Thoracic aorta (tissue), 2 donors: ENCODE measurements at regions not wholly inside any gene's neighbourhood (a gene's known extent, or its start where the extent isn't known, plus 50 kb on each side); places are given as distances from the start of the nearest gene placed in this dataset.

Source experiments
- ATAC-seq: fragments of 150-250 bp; one replicate; pipeline ENCODE4 v1.8.0; 2017; ENCODE audit warnings: low read depth; ENCODE audit not compliant: insufficient number of reproducible peaks, low FRiP score
- DNase-seq: peaks from one replicate; pipeline ENCODE4 v3.0.0-alpha.2; 2020; ENCODE audit warnings: low spot score
- H3K27ac ChIP-seq, 2 donors: fragments of 200-600 bp; sonication (generic); 1 replicate in 1 of 2; 2 replicates in 1 of 2; pipeline ENCODE4 v1.5.1; 2016; ENCODE audit warnings: mild to moderate bottlenecking in 2 of 2, moderate library complexity in 2 of 2
- H3K27me3 ChIP-seq: fragments of 200-600 bp; sonication (generic); replicated peaks from 2 replicates; pipeline ENCODE4 v1.6.0; 2016; ENCODE audit warnings: mild to moderate bottlenecking; ENCODE audit not compliant: insufficient read depth
- H3K36me3 ChIP-seq: fragments of 200-600 bp; sonication (generic); one replicate; pipeline ENCODE4 v1.5.1; 2016
- H3K4me1 ChIP-seq, 2 donors: fragments of 200-600 bp; sonication (generic); 1 replicate in 1 of 2; 2 replicates in 1 of 2; pipeline versions ENCODE4 v1.5.1 to v1.6.0; 2016; ENCODE audit warnings: low read depth in 2 of 2, mild to moderate bottlenecking in 1 of 2; ENCODE audit not compliant: control insufficient read depth in 1 of 2
- H3K4me3 ChIP-seq: fragments of 200-600 bp; sonication (generic); 2 replicates; pipeline ENCODE4 v1.5.1; 2016; ENCODE audit warnings: mild to moderate bottlenecking
- H3K9me3 ChIP-seq: fragments of 200-600 bp; sonication (generic); 2 replicates; pipeline ENCODE4 v1.5.1; 2016
- TF ChIP-seq, protein P1 (sequence below): fragments of 200-600 bp; sonication (generic); IDR thresholded peaks from one replicate; pipeline ENCODE4 v1.5.1; 2019; ENCODE audit warnings: antibody characterized with exemption

DNA sequence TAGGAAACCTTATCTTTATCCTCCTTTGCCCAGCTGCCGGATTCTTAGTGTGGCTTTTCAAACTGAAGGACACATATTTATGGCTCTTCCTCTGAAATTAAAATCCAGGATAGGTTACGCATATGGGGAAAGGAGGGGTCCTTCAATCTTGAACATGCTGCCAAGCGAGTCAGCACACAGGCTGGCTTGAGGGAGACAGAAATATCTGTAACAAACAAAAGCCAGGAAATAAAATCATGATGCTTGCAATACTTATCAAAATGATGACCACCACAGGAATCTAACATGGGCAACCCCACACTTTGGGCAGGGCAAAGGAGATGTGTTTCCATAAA is 196.4 kb upstream of the LDB2 start:
- H3K27me3 ChIP-seq = no peaks in the 10 kb centered on the region
- no peaks in the 10 kb centered on the region for H3K36me3 ChIP-seq
- no peak for DNase-seq
- H3K4me1 ChIP-seq = no peaks in the 10 kb centered on the region
- H3K9me3 ChIP-seq = no peaks in the 10 kb centered on the region
- no peak overlapping the region for H3K4me3 ChIP-seq
- TF ChIP-seq, protein P1, sequence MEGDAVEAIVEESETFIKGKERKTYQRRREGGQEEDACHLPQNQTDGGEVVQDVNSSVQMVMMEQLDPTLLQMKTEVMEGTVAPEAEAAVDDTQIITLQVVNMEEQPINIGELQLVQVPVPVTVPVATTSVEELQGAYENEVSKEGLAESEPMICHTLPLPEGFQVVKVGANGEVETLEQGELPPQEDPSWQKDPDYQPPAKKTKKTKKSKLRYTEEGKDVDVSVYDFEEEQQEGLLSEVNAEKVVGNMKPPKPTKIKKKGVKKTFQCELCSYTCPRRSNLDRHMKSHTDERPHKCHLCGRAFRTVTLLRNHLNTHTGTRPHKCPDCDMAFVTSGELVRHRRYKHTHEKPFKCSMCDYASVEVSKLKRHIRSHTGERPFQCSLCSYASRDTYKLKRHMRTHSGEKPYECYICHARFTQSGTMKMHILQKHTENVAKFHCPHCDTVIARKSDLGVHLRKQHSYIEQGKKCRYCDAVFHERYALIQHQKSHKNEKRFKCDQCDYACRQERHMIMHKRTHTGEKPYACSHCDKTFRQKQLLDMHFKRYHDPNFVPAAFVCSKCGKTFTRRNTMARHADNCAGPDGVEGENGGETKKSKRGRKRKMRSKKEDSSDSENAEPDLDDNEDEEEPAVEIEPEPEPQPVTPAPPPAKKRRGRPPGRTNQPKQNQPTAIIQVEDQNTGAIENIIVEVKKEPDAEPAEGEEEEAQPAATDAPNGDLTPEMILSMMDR = no peak
- ATAC-seq = no peak
- H3K27ac ChIP-seq = no peak overlapping the region

DNA sequence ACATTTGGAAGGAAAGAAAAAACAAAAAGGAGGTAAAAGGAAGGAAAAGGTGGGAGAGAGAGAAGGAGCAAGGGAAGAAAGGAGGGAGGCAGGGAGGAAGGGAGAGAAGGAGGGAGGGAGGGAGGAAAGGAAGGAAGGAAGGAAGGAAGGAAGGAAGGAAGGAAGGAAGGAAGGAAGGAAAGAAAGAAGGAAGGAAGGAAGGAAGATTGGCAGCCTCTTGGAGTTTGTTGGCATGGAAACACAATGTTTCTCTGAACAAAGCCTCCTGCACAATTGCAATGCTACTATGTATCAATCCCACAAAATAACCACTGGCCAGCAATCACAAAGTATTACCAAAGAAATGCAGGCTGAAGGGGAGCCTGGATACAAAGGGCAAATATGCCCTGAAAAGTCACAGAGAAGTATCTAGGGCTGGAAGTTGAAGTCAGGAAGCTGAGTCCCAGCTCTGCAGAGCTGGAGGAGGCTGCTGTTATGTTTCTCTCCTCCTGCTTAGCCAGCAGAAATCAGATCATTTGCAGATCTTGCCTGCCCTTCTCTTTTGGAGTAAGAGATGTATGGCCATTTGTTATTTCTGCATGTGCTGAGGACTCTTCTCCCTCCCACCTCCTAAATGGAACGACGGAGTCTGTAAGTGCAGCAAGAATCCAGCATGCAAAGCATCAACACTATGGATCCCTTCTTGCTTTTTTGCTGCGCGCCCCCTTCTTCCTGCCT is 195.9 kb upstream of the LDB2 start:
- no peaks in the 10 kb centered on the region for H3K27me3 ChIP-seq
- DNase-seq (no peak), ATAC-seq (no peak)
- no peaks in the 10 kb centered on the region for H3K4me1 ChIP-seq
- TF ChIP-seq, protein P1 = no peak
- no peak overlapping the region for H3K4me3 ChIP-seq
- no peaks in the 10 kb centered on the region for H3K9me3 ChIP-seq
- no peaks in the 10 kb centered on the region for H3K36me3 ChIP-seq
- no peak overlapping the region for H3K27ac ChIP-seq

DNA sequence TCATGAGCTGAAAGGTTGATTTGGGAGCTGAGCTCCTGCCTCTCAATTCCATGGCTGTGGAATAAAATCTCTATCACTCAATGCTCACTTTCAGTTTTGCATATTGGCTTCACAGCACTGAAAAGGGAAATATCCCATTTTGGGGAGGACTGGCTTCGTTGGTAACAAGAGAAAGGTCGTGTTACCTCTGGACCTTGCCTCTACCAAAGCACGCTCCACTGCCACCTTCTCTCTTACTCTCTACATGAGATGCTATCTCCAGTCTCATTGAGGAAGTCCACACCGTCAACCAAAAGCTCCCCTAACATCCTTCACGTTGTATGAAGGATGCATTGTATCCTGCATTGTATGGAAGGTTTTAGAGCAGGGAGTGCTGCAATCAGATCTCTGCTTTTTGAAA is 195.0 kb upstream of the LDB2 start:
- no peak overlapping the region for H3K4me3 ChIP-seq
- H3K4me1 ChIP-seq = no peaks in the 10 kb centered on the region
- no peaks in the 10 kb centered on the region for H3K36me3 ChIP-seq
- no peaks in the 10 kb centered on the region for H3K9me3 ChIP-seq
- ATAC-seq (no peak), DNase-seq (no peak)
- H3K27ac ChIP-seq = no peak overlapping the region
- TF ChIP-seq, protein P1 = no peak
- no peaks in the 10 kb centered on the region for H3K27me3 ChIP-seq

DNA sequence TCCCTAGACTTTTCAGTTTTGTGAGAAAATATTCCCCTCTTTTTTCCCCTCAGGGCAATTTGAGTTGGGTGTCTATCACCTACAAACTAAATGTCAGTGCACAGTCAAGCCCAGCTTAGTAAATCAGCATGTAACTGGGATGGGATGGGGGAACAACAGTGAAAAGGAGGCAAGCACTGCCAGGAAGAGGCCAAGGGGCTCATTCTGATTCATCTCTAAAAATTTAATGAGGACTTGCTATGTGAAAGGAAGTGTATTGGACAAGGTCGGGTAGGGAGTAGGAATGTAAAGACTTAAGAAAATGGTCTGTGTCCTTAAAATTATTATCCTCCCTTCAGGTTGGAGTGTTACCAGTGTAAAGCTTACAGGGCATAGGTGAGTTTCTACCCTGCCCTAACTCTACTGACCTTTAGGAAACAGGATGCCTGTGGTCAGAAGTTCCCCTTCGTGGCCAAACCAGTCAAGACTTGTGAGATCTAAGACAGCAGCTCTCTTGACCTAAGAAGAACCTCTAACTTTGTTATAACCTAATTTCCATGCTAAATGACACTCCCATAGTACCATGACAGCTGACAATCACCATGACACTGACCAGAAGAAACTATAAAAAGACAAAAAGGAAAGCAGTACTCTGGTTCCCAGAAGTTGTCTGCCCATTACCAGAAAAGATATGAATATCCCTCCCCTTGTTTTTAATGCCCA is 194.4 kb upstream of the LDB2 start:
- DNase-seq = no peak
- no peaks in the 10 kb centered on the region for H3K36me3 ChIP-seq
- TF ChIP-seq, protein P1 = no peak
- no peak for ATAC-seq
- no peak overlapping the region for H3K27ac ChIP-seq
- H3K9me3 ChIP-seq = no peaks in the 10 kb centered on the region
- no peaks in the 10 kb centered on the region for H3K4me1 ChIP-seq
- no peak overlapping the region for H3K4me3 ChIP-seq
- no peaks in the 10 kb centered on the region for H3K27me3 ChIP-seq

DNA sequence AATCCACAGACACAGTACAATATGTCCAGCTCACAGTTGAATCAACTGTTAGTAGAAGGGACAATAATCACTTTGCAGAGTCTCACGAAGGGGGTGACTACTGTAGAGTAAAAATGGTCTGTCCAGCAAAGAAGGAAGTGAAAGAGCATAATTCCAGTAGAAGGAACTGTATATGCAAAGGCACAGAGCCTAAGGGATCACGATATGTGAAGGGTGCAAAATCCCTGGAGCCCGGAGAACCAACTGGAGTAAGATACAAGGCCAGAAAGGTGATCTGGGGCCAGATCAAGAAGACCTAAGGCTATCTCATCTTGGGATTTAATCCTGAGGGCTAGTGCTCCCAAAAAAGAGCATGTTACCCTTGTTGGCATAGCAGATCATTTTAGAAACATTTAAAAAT is 192.7 kb upstream of the LDB2 start:
- no peak for ATAC-seq
- Histone ChIP-seq H3K27ac (no peak overlapping the region), H3K36me3 (no peaks in the 10 kb centered on the region), H3K4me3 (no peak overlapping the region), H3K27me3 (no peaks in the 10 kb centered on the region), H3K9me3 (no peaks in the 10 kb centered on the region), H3K4me1 (no peaks in the 10 kb centered on the region)
- TF ChIP-seq, protein P1 = no peak
- no peak for DNase-seq
